HG02610 (cell line): ENCODE measurements at regions not wholly inside any gene's neighbourhood (a gene's known extent, or its start where the extent isn't known, plus 50 kb on each side); places are given as distances from the start of the nearest gene placed in this dataset.
"Not testable (repeated sequence)": the region's sequence is repeated elsewhere in the genome, so short reads cannot be mapped to it uniquely, and the experiment has no call there.

Experiments used
- ATAC-seq: cut with Tn5 transposase; IDR thresholded peaks from one replicate; pipeline ENCODE4 v1.9.1; 2021; ENCODE audit warnings: mild to moderate bottlenecking, moderate library complexity; ENCODE audit not compliant: unreplicated experiment

- ATAC-seq: no peak
These were observed 381.1 kb upstream of the PKN2 start for GRCh38 chr1:88302843-88303486.

GRCh38 chr1:88311265-88311664 lies 372.8 kb upstream of the PKN2 start:
- no peak for ATAC-seq

GRCh38 chr1:88311907-88312306 lies 372.2 kb upstream of the PKN2 start:
- ATAC-seq: no peak

DNA sequence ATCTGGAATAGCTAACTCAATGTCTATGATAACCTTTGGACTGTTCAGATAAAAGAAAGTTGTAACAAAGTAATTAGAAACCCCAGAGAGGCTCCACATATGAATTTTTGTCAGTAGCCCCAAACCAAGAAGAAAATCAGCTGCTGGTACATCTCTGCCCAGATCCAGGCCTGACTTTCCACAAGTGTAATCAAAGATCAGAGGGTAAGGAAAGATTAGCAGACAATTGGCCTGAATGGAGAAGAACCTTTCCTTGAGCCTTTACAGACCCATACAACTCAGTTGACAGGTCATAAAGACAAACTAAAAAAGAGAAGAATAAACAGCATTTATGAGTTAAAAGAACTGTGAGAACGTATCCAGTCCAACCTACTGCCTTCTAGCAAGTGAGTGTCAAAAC lies 366.7 kb upstream of the PKN2 start:
- no peak for ATAC-seq

GRCh38 chr1:88318740-88319139 lies 365.3 kb upstream of the PKN2 start:
- no peak for ATAC-seq

DNA sequence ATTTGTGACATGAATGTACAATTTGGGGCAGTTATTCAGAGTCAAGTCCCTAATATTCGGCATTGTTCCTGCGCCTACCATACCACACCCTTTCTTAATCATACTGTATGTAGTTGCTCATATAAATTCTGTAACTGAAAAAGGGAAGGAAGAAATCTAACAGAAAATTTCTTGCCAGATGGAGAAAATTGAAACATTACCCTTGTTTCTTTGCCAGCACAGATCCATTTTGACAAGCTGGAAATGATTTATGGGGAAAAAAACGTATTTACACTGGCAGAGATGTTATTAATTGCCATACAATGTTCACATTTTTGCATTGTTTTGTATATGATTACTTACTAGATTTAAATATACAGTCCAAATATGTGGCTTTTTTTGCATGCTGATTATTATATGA lies 363.8 kb upstream of the PKN2 start:
- no peak for ATAC-seq

- ATAC-seq: no peak
These were observed 362.4 kb upstream of the PKN2 start for GRCh38 chr1:88321706-88322105.

DNA sequence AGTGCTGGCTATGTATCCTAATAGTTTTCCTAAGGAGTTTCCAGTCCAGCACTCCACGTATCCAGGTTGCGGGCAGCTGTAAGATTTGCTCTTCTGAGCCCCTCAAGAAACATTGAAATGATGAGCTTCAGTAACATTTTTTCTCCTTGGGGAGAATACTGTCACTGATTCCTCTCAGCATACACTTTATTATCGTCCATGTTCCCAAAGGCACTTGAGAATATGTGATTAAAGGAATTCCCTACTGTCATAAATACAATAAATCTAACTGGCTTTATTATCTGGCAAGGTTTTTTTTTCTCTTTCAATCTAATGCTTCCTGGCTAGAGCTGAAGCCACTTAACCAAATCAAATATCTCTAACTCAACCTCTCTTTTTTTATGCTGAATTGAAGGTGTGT lies 359.2 kb upstream of the PKN2 start:
- no peak for ATAC-seq

DNA sequence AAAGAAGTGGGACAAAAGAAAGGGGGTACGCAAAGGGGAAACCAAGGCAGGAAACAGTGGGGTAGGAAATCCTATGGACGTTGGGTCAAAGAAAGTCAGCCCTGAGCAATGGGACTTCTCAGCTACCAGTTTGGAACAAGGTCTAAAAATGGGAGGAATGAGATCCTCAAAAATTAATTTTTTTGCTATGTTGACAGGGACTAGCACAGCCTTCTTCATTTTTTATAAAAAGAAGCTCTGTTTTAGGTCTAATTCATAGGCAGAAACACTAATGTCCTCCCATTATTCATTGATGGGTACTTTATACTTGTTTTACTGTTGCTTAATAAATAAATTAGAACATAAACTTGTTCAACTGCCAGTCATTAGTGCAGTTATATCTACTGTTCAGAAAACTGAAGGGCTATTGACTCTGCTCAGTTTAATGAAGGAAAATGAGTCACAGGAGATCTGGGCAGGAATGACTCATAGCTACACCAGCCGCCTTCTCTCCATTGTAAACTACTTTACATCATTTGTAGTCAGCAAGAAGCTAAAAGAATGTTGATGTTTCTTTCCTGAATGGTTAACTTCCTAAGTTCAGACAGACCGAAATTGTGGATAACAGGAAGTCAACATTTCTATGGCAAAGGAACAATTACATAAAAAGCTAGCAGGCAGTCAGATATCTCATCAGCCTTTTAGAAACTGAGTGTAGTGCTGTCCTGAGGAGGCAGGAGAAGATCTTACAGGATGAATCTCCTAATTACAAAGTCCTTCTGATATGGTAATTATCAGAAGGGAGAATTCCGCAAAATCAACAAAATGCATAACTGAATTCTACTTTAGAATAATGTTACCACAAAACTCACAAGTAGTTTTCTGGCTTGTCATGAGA lies 356.4 kb upstream of the PKN2 start:
- no peak for ATAC-seq

- ATAC-seq: no peak
These were observed 353.9 kb upstream of the PKN2 start for GRCh38 chr1:88330201-88330600.

DNA sequence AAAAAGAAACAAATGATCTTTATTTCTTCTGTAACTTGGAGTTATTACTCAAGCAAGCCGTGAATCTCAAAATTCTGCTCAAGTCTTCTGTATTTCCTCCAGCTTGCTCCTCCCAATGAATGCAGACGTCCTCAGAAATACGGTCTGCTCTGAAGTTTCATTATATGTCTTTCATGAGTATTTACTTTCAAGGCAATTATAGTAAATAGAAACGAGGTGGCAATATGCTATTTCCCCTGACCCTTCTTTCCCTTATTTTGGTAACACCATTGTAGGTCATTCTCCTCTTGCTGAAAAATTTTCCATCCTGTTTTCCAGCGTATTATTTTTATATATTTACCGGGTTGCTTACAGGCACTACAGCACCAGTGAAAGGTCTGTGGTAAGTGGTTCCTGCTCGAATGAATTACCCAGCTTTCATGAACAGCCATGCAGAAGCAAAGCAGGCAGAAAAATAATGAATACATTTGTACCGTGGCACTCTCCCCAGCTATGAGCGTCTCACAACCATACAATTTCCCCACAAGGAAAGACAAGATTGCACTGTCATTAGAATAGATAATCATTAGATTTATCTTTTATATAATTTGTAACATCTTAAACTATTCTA lies 350.9 kb upstream of the PKN2 start:
- no peak for ATAC-seq

DNA sequence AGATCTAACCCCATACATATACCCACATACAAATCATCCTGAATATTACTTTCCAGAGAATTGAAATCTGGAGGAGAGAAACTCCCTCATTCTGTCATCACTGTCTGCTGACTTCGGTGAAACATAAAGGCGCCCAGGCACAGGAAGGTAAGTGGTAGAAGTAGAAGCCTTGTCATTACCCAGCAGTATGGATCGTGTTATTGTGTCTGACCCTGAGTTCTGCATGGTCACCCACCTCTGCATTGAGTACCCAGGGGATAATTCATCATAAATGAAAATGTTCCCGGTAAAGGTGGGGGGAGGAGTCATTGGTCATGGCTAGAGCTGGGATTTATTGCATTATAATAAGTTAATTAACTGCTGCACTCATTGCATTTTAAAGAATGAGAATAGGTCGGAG lies 342.6 kb upstream of the PKN2 start:
- no peak for ATAC-seq

DNA sequence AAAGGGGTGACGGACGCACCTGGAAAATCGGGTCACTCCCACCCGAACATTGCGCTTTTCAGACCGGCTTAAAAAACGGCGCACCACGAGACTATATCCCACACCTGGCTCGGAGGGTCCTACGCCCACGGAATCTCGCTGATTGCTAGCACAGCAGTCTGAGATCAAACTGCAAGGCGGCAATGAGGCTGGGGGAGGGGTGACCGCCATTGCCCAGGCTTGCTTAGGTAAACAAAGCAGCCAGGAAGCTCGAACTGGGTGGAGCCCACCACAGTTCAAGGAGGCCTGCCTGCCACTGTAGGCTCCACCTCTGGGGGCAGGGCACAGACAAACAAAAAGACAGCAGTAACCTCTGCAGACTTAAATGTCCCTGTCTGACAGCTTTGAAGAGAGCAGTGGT lies 342.0 kb upstream of the PKN2 start:
- ATAC-seq: not testable (repeated sequence)

DNA sequence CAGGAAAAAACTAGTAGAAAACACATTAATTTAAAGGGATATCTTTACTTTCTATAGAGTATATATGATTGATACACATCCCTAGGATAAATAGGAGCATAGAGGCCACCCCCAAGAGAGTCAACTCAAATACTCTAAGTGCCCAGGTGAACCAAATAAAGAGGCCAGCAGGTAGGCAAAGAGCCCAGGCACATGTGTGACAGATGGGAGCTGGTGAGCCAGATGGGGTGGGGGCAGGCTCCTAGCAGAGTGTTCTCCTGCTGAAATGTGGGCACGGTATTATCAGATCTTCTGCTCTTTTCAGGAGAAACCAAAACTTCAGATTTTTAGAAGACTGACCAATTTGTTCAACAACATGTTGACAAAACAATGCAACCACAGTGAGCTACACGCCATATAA lies 333.4 kb upstream of the PKN2 start:
- no peak for ATAC-seq

GRCh38 chr1:88351960-88352359 lies 332.1 kb upstream of the PKN2 start:
- no peak for ATAC-seq

GRCh38 chr1:88354256-88354655 lies 329.8 kb upstream of the PKN2 start:
- no peak for ATAC-seq

GRCh38 chr1:88357729-88358128 lies 326.3 kb upstream of the PKN2 start:
- ATAC-seq: no peak

- ATAC-seq: no peak
These were observed 312.5 kb upstream of the PKN2 start for GRCh38 chr1:88371436-88372023.

- no peak for ATAC-seq
These were observed 308.1 kb upstream of the PKN2 start for GRCh38 chr1:88375977-88376376.

DNA sequence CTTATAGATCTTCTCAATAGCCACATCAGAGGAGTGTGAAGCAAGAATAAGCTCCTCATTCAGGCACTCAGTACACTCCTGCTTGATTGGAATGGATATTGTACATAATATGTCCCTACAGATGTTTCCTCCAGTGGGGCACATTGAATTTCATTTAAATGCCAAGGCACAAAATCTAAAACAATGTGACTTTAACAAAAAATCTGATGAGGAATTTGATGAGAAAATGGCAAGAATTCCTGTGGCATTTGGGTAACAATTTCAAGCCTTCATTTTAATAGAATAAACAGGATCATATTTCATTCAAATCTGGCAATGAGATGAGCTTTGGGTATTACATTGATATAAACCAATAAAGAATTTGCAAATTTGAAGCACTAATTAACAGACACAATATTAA lies 307.7 kb upstream of the PKN2 start:
- no peak for ATAC-seq

- no peak for ATAC-seq
These were observed 305.5 kb upstream of the PKN2 start for GRCh38 chr1:88378560-88378959.

DNA sequence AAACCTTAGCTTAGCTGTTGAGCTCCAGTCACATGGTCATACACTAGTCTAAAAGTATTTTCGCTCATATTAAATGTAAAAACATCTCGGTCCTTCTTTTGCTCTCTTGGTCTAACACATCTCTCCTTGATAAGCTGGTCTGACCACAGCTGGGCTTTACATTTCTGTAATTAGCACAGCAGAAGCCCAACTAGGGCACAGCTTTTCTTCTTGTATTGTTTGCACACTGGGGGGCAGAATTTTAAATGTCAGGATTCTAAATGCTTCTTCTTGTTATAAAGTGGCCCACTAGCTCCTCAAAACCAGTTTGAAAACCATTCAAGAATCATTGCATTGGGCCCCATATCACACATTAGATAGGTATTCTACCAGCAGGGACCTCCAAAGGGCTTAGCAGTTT lies 289.1 kb upstream of the PKN2 start:
- no peak for ATAC-seq
